ENCODE measurements at regions not wholly inside any gene's neighbourhood (a gene's known extent, or its start where the extent isn't known, plus 50 kb on each side); places are given as distances from the start of the nearest gene placed in this dataset.

GRCh38 chr6:77568570-77568969 lies 84.3 kb upstream of the MEI4 start (continued):
- TF ChIP-seq EGR1 (IDR thresholded peaks at IDR 0.05; ENCODE audit: borderline replicate concordance, low read depth, low read length): no peak
- TF ChIP-seq CHD7 (IDR thresholded peaks at IDR 0.05; ENCODE audit: insufficient replicate concordance, low read length): no peak
- TF ChIP-seq POLR2A (IDR thresholded peaks at IDR 0.05; ENCODE audit: control extremely low read depth in 1 of 2, low read depth in 2 of 2, low read length in 2 of 2): no peak
- TF ChIP-seq MAFK (IDR thresholded peaks at IDR 0.05; ENCODE audit: low read depth, low read length): no peak
- TF ChIP-seq SRF (IDR thresholded peaks at IDR 0.05; ENCODE audit: low read depth, low read length): no peak
